PC-3 (cell line): ENCODE measurements at regions not wholly inside any gene's neighbourhood (a gene's known extent, or its start where the extent isn't known, plus 50 kb on each side); places are given as distances from the start of the nearest gene placed in this dataset.

Experiments used
- CTCF ChIP-seq: fragments of 300-600 bp; sonication (generic); conservative IDR thresholded peaks from 2 replicates; pipeline ENCODE4 v1.5.1; 2017; ENCODE audit warnings: antibody characterized with exemption, low read depth, mild to moderate bottlenecking, low read length
- EZH2 ChIP-seq: fragments of 300-600 bp; sonication (generic); IDR thresholded peaks from one replicate; pipeline ENCODE4 v1.6.1; 2017; ENCODE audit warnings: antibody characterized with exemption, mild to moderate bottlenecking, low read length; ENCODE audit not compliant: unreplicated experiment

GRCh38 chr20:21029341-21029740 is 76.8 kb downstream of the LINC00237 start:
- TF ChIP-seq EZH2 (no peak), CTCF (no peak)
